ENCODE measurements at regions not wholly inside any gene's neighbourhood (a gene's known extent, or its start where the extent isn't known, plus 50 kb on each side); places are given as distances from the start of the nearest gene placed in this dataset.

DNA sequence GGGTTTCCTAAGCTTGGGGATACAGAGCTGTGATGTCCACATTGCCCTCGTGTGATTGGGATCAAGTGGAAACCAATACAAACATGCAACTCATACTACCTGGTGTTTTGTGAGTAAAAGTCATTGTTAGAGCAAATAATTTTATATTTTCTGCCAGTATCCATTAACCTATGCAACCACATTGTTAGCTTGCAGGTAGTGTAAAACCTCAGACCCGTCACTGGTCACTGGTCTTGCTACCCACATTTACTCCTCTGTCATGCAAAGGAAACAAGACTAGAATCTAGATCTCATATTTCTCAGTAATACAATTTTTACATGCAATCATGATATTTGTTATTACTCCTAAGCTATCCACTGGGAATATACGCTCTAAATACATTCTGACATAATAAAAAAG, 324.3 kb upstream of the NDST4 start:
- Histone ChIP-seq H3K4me3 (replicated peaks in 1 of 3; ENCODE audit: insufficient read depth in 1 of 3, low read depth in 2 of 3, low read length in 3 of 3) (no peak overlapping the region), H3K27ac (ENCODE audit: extremely low read length, insufficient read depth, low read length) (no peak overlapping the region), H3K4me2 (ENCODE audit: low read depth, low read length) (no peak overlapping the region), H3K79me2 (ENCODE audit: insufficient read depth, low read length) (no peaks in the 10 kb centered on the region), H3K27me3 (ENCODE audit: control insufficient read depth in 1 of 2, insufficient read depth in 2 of 2, low read length in 2 of 2) (no peaks in the 10 kb centered on the region), H3K4me1 (ENCODE audit: insufficient read depth, low read length) (no peaks in the 10 kb centered on the region), H3K9me3 (ENCODE audit: low read length) (no peaks in the 10 kb centered on the region), H2AFZ (ENCODE audit: low read length) (no peak overlapping the region), H4K20me1 (ENCODE audit: insufficient read depth, low read length) (no peaks in the 10 kb centered on the region), H3K36me3 (replicated peaks in 1 of 2; ENCODE audit: control insufficient read depth in 1 of 2, insufficient read depth in 2 of 2, low read length in 2 of 2) (no peaks in the 10 kb centered on the region), H3K9ac (ENCODE audit: insufficient read depth, low read depth, low read length) (no peak overlapping the region)
- in situ Hi-C loops (cut with HindIII; ENCODE audit: extremely low pct_ligation_motif_present, low pct_unique_long_range_greater_than_20kb), result no loop called here
- POLR2A ChIA-PET, result no interaction called here
- BruUV-seq (replicated peaks), result no TSS peak
- ATAC-seq, result no peak
- DNase-seq (ENCODE audit: low spot score), result no peak
- CTCF ChIA-PET (ENCODE audit: low intra/inter-chr PET ratio, low total read pairs), result no interaction called here
- WGBS (ENCODE audit: low lambda C conversion rate), result under 1% methylated on average over 3 of the region's 3 CpGs
- intact Hi-C loops (cut with micrococcal nuclease; ENCODE audit: unreplicated experiment), result no loop called here
- no peak for FAIRE-seq
- no peak for TF ChIP-seq BORCS8-MEF2B (CRISPR knock-in tag; IDR thresholded peaks at IDR 0.05)
- TF ChIP-seq SCMH1 (CRISPR knock-in tag; IDR thresholded peaks at IDR 0.05; ENCODE audit: borderline replicate concordance), result no peak
- no peak for TF ChIP-seq KLF6 (CRISPR knock-in tag; IDR thresholded peaks at IDR 0.05)
- TF ChIP-seq, protein P1, sequence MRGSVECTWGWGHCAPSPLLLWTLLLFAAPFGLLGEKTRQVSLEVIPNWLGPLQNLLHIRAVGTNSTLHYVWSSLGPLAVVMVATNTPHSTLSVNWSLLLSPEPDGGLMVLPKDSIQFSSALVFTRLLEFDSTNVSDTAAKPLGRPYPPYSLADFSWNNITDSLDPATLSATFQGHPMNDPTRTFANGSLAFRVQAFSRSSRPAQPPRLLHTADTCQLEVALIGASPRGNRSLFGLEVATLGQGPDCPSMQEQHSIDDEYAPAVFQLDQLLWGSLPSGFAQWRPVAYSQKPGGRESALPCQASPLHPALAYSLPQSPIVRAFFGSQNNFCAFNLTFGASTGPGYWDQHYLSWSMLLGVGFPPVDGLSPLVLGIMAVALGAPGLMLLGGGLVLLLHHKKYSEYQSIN (CRISPR knock-in tag; IDR thresholded peaks at IDR 0.05; ENCODE audit: borderline replicate concordance), result no peak
- TF ChIP-seq FOXK1 (CRISPR knock-in tag; IDR thresholded peaks at IDR 0.05; ENCODE audit: borderline replicate concordance, low read depth), result no peak
- no peak for TF ChIP-seq ZNF510 (CRISPR knock-in tag; IDR thresholded peaks at IDR 0.05; ENCODE audit: low read depth)
- TF ChIP-seq SMARCC2 (IDR thresholded peaks at IDR 0.05), result no peak
- no peak for TF ChIP-seq MAFK (conservative IDR thresholded peaks at IDR 0.05 in 1 of 2, IDR thresholded peaks at IDR 0.05 in 1 of 2; ENCODE audit: low read length in 2 of 2)
- TF ChIP-seq, protein P2, sequence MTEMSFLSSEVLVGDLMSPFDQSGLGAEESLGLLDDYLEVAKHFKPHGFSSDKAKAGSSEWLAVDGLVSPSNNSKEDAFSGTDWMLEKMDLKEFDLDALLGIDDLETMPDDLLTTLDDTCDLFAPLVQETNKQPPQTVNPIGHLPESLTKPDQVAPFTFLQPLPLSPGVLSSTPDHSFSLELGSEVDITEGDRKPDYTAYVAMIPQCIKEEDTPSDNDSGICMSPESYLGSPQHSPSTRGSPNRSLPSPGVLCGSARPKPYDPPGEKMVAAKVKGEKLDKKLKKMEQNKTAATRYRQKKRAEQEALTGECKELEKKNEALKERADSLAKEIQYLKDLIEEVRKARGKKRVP (CRISPR knock-in tag; IDR thresholded peaks at IDR 0.05), result no peak
- TF ChIP-seq, protein P3, sequence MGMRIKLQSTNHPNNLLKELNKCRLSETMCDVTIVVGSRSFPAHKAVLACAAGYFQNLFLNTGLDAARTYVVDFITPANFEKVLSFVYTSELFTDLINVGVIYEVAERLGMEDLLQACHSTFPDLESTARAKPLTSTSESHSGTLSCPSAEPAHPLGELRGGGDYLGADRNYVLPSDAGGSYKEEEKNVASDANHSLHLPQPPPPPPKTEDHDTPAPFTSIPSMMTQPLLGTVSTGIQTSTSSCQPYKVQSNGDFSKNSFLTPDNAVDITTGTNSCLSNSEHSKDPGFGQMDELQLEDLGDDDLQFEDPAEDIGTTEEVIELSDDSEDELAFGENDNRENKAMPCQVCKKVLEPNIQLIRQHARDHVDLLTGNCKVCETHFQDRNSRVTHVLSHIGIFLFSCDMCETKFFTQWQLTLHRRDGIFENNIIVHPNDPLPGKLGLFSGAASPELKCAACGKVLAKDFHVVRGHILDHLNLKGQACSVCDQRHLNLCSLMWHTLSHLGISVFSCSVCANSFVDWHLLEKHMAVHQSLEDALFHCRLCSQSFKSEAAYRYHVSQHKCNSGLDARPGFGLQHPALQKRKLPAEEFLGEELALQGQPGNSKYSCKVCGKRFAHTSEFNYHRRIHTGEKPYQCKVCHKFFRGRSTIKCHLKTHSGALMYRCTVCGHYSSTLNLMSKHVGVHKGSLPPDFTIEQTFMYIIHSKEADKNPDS (CRISPR knock-in tag; IDR thresholded peaks at IDR 0.05), result no peak
- no peak for TF ChIP-seq CENPT (CRISPR knock-in tag; IDR thresholded peaks at IDR 0.05; ENCODE audit: low read depth)
- TF ChIP-seq ZNF879 (CRISPR knock-in tag; IDR thresholded peaks at IDR 0.05), result no peak
- TF ChIP-seq, protein P4, sequence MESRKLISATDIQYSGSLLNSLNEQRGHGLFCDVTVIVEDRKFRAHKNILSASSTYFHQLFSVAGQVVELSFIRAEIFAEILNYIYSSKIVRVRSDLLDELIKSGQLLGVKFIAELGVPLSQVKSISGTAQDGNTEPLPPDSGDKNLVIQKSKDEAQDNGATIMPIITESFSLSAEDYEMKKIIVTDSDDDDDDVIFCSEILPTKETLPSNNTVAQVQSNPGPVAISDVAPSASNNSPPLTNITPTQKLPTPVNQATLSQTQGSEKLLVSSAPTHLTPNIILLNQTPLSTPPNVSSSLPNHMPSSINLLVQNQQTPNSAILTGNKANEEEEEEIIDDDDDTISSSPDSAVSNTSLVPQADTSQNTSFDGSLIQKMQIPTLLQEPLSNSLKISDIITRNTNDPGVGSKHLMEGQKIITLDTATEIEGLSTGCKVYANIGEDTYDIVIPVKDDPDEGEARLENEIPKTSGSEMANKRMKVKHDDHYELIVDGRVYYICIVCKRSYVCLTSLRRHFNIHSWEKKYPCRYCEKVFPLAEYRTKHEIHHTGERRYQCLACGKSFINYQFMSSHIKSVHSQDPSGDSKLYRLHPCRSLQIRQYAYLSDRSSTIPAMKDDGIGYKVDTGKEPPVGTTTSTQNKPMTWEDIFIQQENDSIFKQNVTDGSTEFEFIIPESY (CRISPR knock-in tag; IDR thresholded peaks at IDR 0.05), result no peak
- TF ChIP-seq ZNF550 (CRISPR knock-in tag; IDR thresholded peaks at IDR 0.05; ENCODE audit: borderline replicate concordance), result no peak

All from HepG2 (cell line).